ENCODE measurements at regions not wholly inside any gene's neighbourhood (a gene's known extent, or its start where the extent isn't known, plus 50 kb on each side); places are given as distances from the start of the nearest gene placed in this dataset.

GRCh38 chr17:69625474-69625873, 211.0 kb downstream of the MAP2K6 start:
- H3K36me3 ChIP-seq (ENCODE audit: control insufficient read depth, insufficient read depth, low read length) = no peaks in the 10 kb centered on the region
- H3K27ac ChIP-seq (ENCODE audit: extremely low read depth, low read depth, low read length) = no peak overlapping the region
- H3K79me2 ChIP-seq (ENCODE audit: control insufficient read depth, insufficient read depth, low read length) = no peaks in the 10 kb centered on the region
- H3K9me1 ChIP-seq (ENCODE audit: control insufficient read depth, insufficient read depth, low read length) = no peaks in the 10 kb centered on the region
- CTCF ChIA-PET (ENCODE audit: low intra/inter-chr PET ratio) = no interaction called here
- DNase-seq (ENCODE audit: extremely low read depth in 1 of 4, low spot score in 3 of 4) (no peak), ATAC-seq (no peak), FAIRE-seq (no peak)
- no peak overlapping the region for H2AFZ ChIP-seq (ENCODE audit: low read depth, low read length)
- in situ Hi-C loops (cut with MboI) (no loop called here), intact Hi-C loops (cut with micrococcal nuclease) (no loop called here)
- no peaks in the 10 kb centered on the region for H3K4me1 ChIP-seq (replicated peaks in 1 of 2; ENCODE audit: control insufficient read depth in 2 of 2, insufficient read depth in 2 of 2, low read length in 2 of 2)
- POLR2A ChIA-PET = no interaction called here
- 0% methylated on average over 2 of the region's 2 CpGs for WGBS (ENCODE audit: insufficient coverage, low coverage, missing lambda C conversion rate)
- H3K9ac ChIP-seq (ENCODE audit: insufficient read depth in 1 of 2, low read depth in 2 of 2, low read length in 2 of 2) = no peak overlapping the region
- H4K20me1 ChIP-seq (replicated peaks; ENCODE audit: control insufficient read depth, insufficient read depth, low read length) = no peaks in the 10 kb centered on the region
- no peak overlapping the region for H3K4me2 ChIP-seq (ENCODE audit: insufficient read depth, low read length)
- no TSS peak for BruUV-seq (replicated peaks)
- no peaks in the 10 kb centered on the region for H3K27me3 ChIP-seq (ENCODE audit: control insufficient read depth in 2 of 2, insufficient read depth in 2 of 2, low read length in 2 of 2)
- H3K9me3 ChIP-seq (replicated peaks; ENCODE audit: control insufficient read depth, insufficient read depth, low read depth, low read length) = no peaks in the 10 kb centered on the region
- H3K4me3 ChIP-seq = no peak overlapping the region
- TF ChIP-seq ZNF384 (IDR thresholded peaks at IDR 0.05; ENCODE audit: low read depth, low read length) = no peak
- TF ChIP-seq, protein P1, sequence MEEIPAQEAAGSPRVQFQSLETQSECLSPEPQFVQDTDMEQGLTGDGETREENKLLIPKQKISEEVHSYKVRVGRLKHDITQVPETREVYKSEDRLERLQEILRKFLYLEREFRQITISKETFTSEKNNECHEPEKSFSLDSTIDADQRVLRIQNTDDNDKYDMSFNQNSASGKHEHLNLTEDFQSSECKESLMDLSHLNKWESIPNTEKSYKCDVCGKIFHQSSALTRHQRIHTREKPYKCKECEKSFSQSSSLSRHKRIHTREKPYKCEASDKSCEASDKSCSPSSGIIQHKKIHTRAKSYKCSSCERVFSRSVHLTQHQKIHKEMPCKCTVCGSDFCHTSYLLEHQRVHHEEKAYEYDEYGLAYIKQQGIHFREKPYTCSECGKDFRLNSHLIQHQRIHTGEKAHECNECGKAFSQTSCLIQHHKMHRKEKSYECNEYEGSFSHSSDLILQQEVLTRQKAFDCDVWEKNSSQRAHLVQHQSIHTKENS (CRISPR knock-in tag; IDR thresholded peaks at IDR 0.05) = no peak
- TF ChIP-seq MYC (IDR thresholded peaks at IDR 0.05; ENCODE audit: low read depth, low read length) = no peak
- TF ChIP-seq MYC (CRISPR knock-in tag; IDR thresholded peaks at IDR 0.05; ENCODE audit: borderline replicate concordance, low read depth) = no peak
- no peak for TF ChIP-seq FIP1L1 (IDR thresholded peaks at IDR 0.05; ENCODE audit: low read depth, low read length, poor library complexity, severe bottlenecking)
- TF ChIP-seq ZNF518B (CRISPR knock-in tag; IDR thresholded peaks at IDR 0.05) = no peak
- TF ChIP-seq RB1 (IDR thresholded peaks at IDR 0.05; ENCODE audit: low read depth) = no peak
- TF ChIP-seq KAT8 (IDR thresholded peaks at IDR 0.05; ENCODE audit: low read depth) = no peak
- no peak for TF ChIP-seq PRDM10 (IDR thresholded peaks at IDR 0.05; ENCODE audit: partially characterized antibody)
- no peak for TF ChIP-seq HDAC3 (IDR thresholded peaks at IDR 0.05; ENCODE audit: borderline replicate concordance, partially characterized antibody)
- no peak for TF ChIP-seq PKNOX1 (IDR thresholded peaks at IDR 0.05)
- TF ChIP-seq NR2C2 (CRISPR knock-in tag; IDR thresholded peaks at IDR 0.05) = no peak
- TF ChIP-seq NR2C2 (tag; IDR thresholded peaks at IDR 0.05) = no peak
- no peak for TF ChIP-seq ZNF507 (tag; conservative IDR thresholded peaks at IDR 0.05)
- no peak for TF ChIP-seq NFXL1 (CRISPR knock-in tag; IDR thresholded peaks at IDR 0.05)

Data from K562 (cell line).